IPS-20b (cell line): ENCODE measurements at regions not wholly inside any gene's neighbourhood (a gene's known extent, or its start where the extent isn't known, plus 50 kb on each side); places are given as distances from the start of the nearest gene placed in this dataset.
"Not testable (repeated sequence)": the region's sequence is repeated elsewhere in the genome, so short reads cannot be mapped to it uniquely, and the experiment has no call there.

ENCODE experiments used
- H3K27ac ChIP-seq: one replicate; pipeline ENCODE4 v1.5.1; 2013; ENCODE audit warnings: low read length
- H3K27me3 ChIP-seq: 2 replicates; pipeline ENCODE4 v1.6.1; 2013; ENCODE audit warnings: mild to moderate bottlenecking, low read length, inconsistent platforms; ENCODE audit not compliant: insufficient read depth
- H3K36me3 ChIP-seq: 2 replicates; pipeline ENCODE4 v1.6.1; 2013; ENCODE audit warnings: low read depth, mild to moderate bottlenecking, inconsistent platforms, low read length, moderate library complexity; ENCODE audit not compliant: insufficient read depth
- H3K4me1 ChIP-seq: 2 replicates; pipeline ENCODE4 v1.6.1; 2013; ENCODE audit warnings: mild to moderate bottlenecking, control low read depth, inconsistent platforms, low read length, moderate library complexity; ENCODE audit not compliant: insufficient read depth
- H3K4me3 ChIP-seq: 2 replicates; pipeline ENCODE4 v1.5.1; 2013; ENCODE audit warnings: mild to moderate bottlenecking, low read length, inconsistent platforms
- H3K9ac ChIP-seq: 2 replicates; pipeline ENCODE4 v1.6.1; 2013; ENCODE audit warnings: low read depth, mild to moderate bottlenecking, inconsistent platforms, low read length, moderate library complexity
- H3K9me3 ChIP-seq: 2 replicates; pipeline ENCODE4 v1.6.1; 2013; ENCODE audit warnings: mild to moderate bottlenecking, low read depth, low read length, inconsistent platforms; ENCODE audit not compliant: insufficient read depth

DNA sequence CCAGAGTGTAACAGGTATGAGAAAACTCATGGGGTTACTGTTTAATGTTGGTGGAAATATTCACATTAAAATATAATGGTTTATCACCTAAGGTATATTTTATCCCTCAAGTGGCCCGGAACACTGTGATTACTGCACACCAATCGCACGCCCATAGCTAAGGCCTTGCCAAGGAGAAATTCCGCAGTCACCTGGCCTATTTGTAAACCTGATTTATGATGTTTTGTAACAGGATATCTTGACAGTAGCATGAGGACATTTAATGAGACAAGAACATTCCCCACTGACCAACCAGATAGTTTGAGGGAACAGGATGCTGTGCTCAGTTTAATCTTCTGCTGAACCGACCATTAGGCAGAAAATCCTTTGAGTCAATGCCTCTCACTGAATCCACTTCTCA is 61.7 kb upstream of the ROPN1B start:
- H3K36me3 ChIP-seq, H3K4me3 ChIP-seq, H3K4me1 ChIP-seq, H3K27ac ChIP-seq, H3K27me3 ChIP-seq, H3K9me3 ChIP-seq, H3K9ac ChIP-seq: not testable (repeated sequence)

DNA sequence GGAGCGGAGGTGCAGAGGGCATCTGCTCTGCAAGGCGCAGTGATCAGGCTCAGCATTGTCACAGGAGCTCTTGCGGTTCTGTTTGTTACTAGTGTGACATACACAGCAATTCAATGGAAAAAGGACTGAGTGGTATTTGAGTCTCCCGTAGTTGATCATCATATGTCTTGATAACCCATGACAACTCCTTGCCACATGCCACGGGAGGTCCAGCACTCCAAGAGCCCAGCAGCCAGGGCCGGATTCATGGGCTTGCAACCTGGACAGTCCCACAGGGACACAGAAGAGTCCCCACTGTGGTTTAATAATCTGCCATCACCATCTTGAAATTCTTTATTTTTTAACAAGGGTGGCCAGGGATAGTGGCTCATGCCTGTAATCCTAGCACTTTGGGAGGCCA is 58.1 kb upstream of the ROPN1B start:
- not testable (repeated sequence) for H3K9ac ChIP-seq, H3K36me3 ChIP-seq, H3K27ac ChIP-seq, H3K4me3 ChIP-seq, H3K27me3 ChIP-seq, H3K9me3 ChIP-seq, H3K4me1 ChIP-seq

DNA sequence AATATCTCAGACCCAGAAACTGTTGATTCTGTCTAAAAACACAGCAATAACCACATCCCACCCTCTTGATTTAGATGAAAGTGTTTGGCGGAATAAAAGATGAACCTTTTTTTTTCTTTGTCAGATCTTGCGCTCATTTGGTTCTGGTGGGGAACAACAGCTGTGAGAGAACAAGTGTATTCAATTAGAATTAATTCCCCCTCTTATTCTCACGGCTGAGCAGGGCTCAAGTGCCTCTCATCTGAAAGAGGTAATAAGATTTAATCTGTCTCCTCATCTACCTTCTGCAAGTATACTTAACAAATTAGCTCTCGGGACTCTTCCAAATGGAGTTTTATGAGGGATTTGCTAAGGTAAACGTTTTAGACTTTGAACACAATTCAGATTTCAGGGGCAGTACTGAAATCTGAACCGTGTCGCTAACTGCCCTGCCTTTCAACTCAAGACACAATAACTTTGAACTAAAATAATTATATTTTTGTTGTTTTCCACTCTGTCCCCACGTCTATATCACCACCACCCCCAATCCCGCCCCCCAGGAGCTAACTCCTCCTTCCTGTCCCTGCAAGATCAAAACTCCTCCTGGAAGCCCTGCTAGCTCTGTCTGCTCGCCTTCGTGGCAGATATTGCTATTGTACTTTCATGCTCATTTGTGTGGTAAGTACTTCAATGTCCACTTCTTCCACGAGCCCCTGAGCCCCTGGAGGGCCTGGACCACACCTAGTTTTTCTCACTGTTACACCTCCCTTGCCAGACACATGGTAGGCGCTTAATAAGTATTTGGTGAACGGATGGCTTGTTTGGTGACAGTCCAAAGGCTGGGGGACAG is 54.2 kb upstream of the ROPN1B start:
- H3K4me3 ChIP-seq: peak overlapping the region; percentile 76
- peak overlapping the region; percentile 58; the same call in 1 of the 2 replicates for H3K9ac ChIP-seq
- H3K27ac ChIP-seq, H3K27me3 ChIP-seq, H3K9me3 ChIP-seq, H3K36me3 ChIP-seq, H3K4me1 ChIP-seq: not testable (repeated sequence)

DNA sequence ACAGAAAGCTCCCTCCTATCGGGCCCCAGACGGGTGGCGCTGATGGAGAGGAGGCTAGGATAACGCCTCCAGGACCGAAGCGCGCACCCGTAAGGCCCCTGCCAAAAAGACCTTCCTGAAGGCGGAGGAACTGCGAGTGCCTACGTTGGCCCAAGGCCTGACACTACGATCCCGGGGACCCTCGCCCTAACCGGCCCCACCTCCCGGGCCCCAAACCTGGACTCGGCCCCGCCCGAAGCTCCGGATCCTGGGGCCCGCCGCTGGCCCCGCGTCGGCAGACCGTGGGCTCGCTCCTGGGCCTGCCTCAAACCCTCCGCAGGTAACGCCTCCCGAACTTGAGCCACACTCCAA is 53.6 kb upstream of the ROPN1B start:
- H3K27ac ChIP-seq, H3K36me3 ChIP-seq, H3K9me3 ChIP-seq, H3K4me1 ChIP-seq, H3K27me3 ChIP-seq: not testable (repeated sequence)
- peak overlapping the region; percentile 76 for H3K4me3 ChIP-seq
- peak overlapping the region; percentile 58; the same call in 1 of the 2 replicates for H3K9ac ChIP-seq

DNA sequence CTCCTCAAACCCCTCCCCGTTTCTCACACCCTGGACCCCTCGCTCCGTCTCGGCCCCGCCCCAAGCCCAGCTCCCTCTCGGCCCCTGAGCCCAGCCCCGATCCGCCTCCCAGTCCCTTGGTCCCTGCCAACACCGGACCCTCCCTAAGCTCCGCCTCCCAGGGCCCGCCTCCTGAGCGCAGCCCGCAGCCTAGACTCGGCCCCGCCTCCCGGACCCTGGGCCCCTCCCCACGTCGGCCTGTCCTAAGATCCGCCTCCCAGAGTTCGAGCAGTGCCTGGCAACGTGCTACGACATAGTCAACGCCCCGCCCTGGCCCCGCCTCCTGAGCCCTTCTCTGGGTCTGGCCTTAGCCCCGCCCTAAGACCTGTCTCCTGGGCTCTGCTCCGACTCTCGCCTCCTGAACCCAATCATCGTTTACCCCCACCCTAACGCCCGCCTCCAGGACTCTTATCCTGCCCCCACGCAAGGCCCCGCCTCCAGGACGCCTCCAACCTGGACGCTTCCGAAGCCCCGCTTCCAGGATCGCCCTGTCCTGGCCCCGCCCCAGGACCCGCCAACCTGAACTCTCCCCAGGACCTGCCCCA is 53.1 kb upstream of the ROPN1B start:
- H3K27me3 ChIP-seq, H3K9ac ChIP-seq, H3K4me1 ChIP-seq, H3K27ac ChIP-seq, H3K36me3 ChIP-seq, H3K9me3 ChIP-seq: not testable (repeated sequence)
- H3K4me3 ChIP-seq: peak overlapping the region; percentile 76; the same call in 1 of the 2 replicates

DNA sequence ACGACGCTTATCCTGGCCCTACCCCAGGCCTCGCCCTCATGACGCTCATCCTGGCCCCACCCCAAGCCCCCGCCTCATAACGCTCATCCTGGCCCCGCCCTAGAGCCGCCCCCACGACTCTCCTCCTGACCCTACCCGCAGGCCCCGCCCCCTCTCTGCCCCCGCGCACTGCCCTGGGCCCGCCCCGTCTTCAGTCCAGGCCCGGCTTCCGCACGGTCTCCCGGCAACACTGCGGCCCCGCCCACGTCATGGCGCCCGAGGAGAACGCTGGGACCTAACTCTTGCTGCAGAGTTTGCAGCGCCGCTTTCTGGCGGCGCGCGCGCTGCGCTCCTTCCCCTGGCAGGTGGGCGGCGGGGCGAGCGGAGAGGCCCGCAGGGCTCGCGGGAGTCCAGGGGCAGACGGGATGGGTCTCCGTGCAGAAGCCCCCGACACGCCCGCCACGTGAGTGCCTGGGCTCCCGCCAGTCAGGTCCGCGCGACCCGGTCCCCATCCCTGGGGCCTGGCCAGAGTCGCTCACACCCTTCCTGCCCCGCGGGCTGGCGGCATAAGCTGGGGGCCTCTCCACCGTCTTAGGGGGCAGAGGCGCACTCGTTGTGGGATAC is 52.5 kb upstream of the ROPN1B start:
- Histone ChIP-seq H3K9me3 (no peaks in the 10 kb centered on the region), H3K9ac (peak overlapping the region; percentile 94), H3K27ac (peak overlapping the region; percentile 77), H3K4me3 (peak overlapping the region; percentile 81), H3K36me3 (no peaks in the 10 kb centered on the region), H3K27me3 (no peaks in the 10 kb centered on the region), H3K4me1 (no peaks in the 10 kb centered on the region)

DNA sequence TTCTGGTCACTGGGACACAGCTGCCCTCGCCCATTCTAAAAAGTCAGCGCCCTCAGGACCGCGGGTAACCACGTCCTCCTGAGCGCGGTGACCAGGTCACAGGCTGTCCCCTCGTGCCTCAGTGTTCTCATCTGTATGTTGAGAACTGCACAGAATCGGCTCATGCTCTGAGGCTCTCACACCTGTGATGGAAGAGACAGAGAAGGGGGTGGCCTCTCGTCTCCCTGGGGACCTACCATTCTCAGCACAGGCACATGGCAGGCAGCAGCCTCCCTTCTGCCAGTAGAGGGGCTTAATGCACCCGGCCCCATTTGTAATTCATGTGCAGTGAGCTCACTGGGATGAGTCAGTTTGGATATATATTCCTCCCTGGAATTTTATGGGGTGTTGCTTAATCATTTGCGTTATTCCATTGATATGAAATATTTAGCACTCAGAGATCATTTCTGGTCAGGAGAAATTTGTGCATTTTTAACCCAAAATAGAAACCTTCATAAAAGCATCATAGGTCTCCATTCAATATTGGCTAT is 51.9 kb upstream of the ROPN1B start:
- H3K4me1 ChIP-seq, H3K9me3 ChIP-seq, H3K27me3 ChIP-seq, H3K36me3 ChIP-seq: not testable (repeated sequence)
- Histone ChIP-seq H3K27ac (peak overlapping the region; percentile 77), H3K4me3 (peak overlapping the region; percentile 81), H3K9ac (peak overlapping the region; percentile 94)

DNA sequence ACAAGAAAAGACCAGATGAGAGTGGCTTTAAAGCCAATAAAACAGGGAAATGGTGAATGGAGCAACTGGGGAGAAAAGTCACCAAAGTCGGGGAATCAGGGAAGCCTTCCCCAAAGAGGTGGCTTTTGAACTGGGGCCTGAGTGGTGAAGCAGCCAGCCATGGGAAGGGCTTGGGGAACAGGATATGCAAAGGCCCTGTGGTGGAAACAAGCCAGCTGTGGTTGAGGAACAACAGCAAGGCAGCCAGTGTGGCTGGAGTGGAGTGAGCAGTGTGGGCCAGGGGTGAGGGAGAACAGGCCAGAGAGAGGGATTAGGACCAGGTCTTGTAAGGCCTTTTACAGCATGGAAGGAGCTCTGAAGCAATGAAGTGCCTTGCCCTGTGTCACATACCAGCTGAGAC is 51.0 kb upstream of the ROPN1B start:
- not testable (repeated sequence) for H3K27me3 ChIP-seq, H3K9me3 ChIP-seq, H3K36me3 ChIP-seq, H3K4me1 ChIP-seq, H3K27ac ChIP-seq, H3K9ac ChIP-seq, H3K4me3 ChIP-seq

DNA sequence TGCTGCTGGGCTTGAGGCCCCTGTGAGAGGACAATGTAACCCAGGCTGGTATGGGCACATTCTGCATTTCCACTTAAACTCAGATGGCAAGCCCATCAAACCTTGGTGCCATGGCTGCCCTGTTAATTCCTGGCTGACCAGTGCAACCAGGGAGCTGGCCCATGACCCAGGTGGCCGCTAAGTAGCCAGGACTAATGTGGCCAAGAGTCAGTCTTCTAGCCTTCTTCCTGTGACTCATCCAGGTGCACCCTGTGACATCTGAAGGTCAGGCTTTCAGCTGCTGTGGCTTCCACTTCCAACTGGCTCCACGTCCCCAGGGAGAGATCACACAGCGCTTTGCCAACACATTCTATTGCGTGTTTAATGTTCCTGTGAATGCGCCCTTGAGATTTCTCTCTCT is 50.5 kb upstream of the ROPN1B start:
- H3K9ac ChIP-seq, H3K36me3 ChIP-seq, H3K27me3 ChIP-seq, H3K27ac ChIP-seq, H3K9me3 ChIP-seq, H3K4me1 ChIP-seq, H3K4me3 ChIP-seq: not testable (repeated sequence)

DNA sequence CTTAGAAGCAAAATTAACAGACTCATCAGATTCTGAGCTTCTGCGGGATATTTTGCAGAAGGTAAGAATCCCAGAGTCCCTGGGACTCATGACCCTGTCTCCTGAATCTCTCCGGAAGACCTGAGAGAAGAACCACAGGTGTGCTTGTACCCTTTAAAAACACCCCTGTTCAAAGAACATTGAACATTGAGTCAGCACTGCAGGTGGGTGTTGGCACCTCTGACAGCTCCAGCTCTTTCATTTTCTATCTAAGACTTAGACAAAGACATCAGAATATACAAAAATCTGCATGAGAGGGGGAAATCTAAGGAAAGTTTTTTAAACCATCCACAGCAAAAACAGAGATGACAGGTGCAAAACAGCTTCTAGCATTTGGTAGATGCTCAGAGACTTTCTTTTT is 50.1 kb upstream of the ROPN1B start:
- H3K27me3 ChIP-seq, H3K4me3 ChIP-seq, H3K27ac ChIP-seq, H3K36me3 ChIP-seq, H3K9me3 ChIP-seq, H3K9ac ChIP-seq, H3K4me1 ChIP-seq: not testable (repeated sequence)
